GM23248 (cell line): ENCODE measurements at regions not wholly inside any gene's neighbourhood (a gene's known extent, or its start where the extent isn't known, plus 50 kb on each side); places are given as distances from the start of the nearest gene placed in this dataset.

Source experiments
- DNase-seq: peaks from one replicate; pipeline ENCODE4 v3.0.0-alpha.2; 2015
- H2AFZ ChIP-seq: fragments of 200-600 bp; sonication (generic); 2 replicates; pipeline ENCODE4 v1.6.1; 2016; ENCODE audit warnings: antibody characterized with exemption
- H3F3A ChIP-seq: fragments of 200-600 bp; sonication (generic); 2 replicates; pipeline ENCODE4 v1.6.1; 2016; ENCODE audit warnings: mild to moderate bottlenecking, antibody characterized with exemption, mixed run types; ENCODE audit not compliant: insufficient read depth
- H3K27ac ChIP-seq: fragments of 200-600 bp; sonication (generic); 2 replicates; pipeline ENCODE4 v1.5.1; 2016; ENCODE audit warnings: mild to moderate bottlenecking
- H3K27me3 ChIP-seq: fragments of 200-600 bp; sonication (generic); replicated peaks from 2 replicates; pipeline ENCODE4 v1.6.1; 2016; ENCODE audit warnings: mild to moderate bottlenecking; ENCODE audit not compliant: insufficient read depth
- H3K36me3 ChIP-seq: fragments of 200-600 bp; sonication (generic); 2 replicates; pipeline ENCODE4 v1.6.1; 2016; ENCODE audit warnings: low read depth, mild to moderate bottlenecking
- H3K4me1 ChIP-seq: fragments of 200-600 bp; sonication (generic); 2 replicates; pipeline ENCODE4 v1.6.1; 2016; ENCODE audit warnings: mild to moderate bottlenecking; ENCODE audit not compliant: insufficient read depth
- H3K4me2 ChIP-seq: fragments of 200-600 bp; sonication (generic); one replicate; pipeline ENCODE4 v1.6.1; 2016; ENCODE audit warnings: mild to moderate bottlenecking; ENCODE audit not compliant: unreplicated experiment
- H3K4me3 ChIP-seq: fragments of 200-600 bp; sonication (generic); 2 replicates; pipeline ENCODE4 v1.5.1; 2016; ENCODE audit warnings: mild to moderate bottlenecking
- H3K79me2 ChIP-seq: fragments of 200-600 bp; sonication (generic); 2 replicates; pipeline ENCODE4 v1.6.1; 2016; ENCODE audit warnings: mild to moderate bottlenecking; ENCODE audit not compliant: insufficient read depth
- H3K9ac ChIP-seq: fragments of 200-600 bp; sonication (generic); 2 replicates; pipeline ENCODE4 v1.6.1; 2016; ENCODE audit warnings: mild to moderate bottlenecking
- H3K9me2 ChIP-seq: fragments of 200-600 bp; sonication (generic); 2 replicates; pipeline ENCODE4 v1.6.1; 2016; ENCODE audit warnings: mixed run types, mild to moderate bottlenecking, moderate library complexity; ENCODE audit not compliant: insufficient read depth
- H3K9me3 ChIP-seq: fragments of 200-600 bp; sonication (generic); one replicate; pipeline ENCODE4 v1.6.1; 2017; ENCODE audit warnings: low read depth
- H4K20me1 ChIP-seq: fragments of 200-600 bp; sonication (generic); 2 replicates; pipeline ENCODE4 v1.6.0; 2016; ENCODE audit not compliant: insufficient read depth
- EZH2 ChIP-seq: fragments of 200-600 bp; sonication (generic); IDR thresholded peaks from 2 replicates; pipeline ENCODE4 v1.6.1; 2018; ENCODE audit warnings: antibody characterized with exemption, mild to moderate bottlenecking; ENCODE audit not compliant: insufficient read depth, poor library complexity, severe bottlenecking
- EZH2phosphoT487 ChIP-seq: fragments of 200-600 bp; sonication (generic); IDR thresholded peaks from 2 replicates; pipeline ENCODE4 v1.6.1; 2018; ENCODE audit warnings: antibody characterized with exemption, moderate library complexity, mild to moderate bottlenecking, low read depth; ENCODE audit not compliant: insufficient read depth
- WGBS, 2 experiments: methylation state at CpG; one replicate each; pipeline ENCODE4 v1.1.6; 2015 to 2017; ENCODE audit warnings: low lambda C conversion rate in 2 of 2, low coverage in 1 of 2; ENCODE audit errors: missing lambda C conversion rate in 2 of 2; 5-methylcytosine and 5-hydroxymethylcytosine counted together
- in situ Hi-C: fragments of 300-500 bp; cut with MboI; formaldehyde crosslinking; loops from 2 replicates; pipeline ENCODE4 v1.15.0; 2020

GRCh38 chr2:66960161-66960560 lies 437.0 kb upstream of the ETAA1 start:
- Histone ChIP-seq H3K9me3 (no peaks in the 10 kb centered on the region), H3F3A (no peaks in the 10 kb centered on the region), H3K27ac (no peak overlapping the region), H4K20me1 (no peaks in the 10 kb centered on the region), H3K4me2 (no peak overlapping the region), H3K4me1 (no peaks in the 10 kb centered on the region), H3K9me2 (no peaks in the 10 kb centered on the region), H3K36me3 (no peaks in the 10 kb centered on the region), H3K9ac (no peak overlapping the region), H3K4me3 (no peak overlapping the region), H3K27me3 (no peaks in the 10 kb centered on the region), H3K79me2 (no peaks in the 10 kb centered on the region), H2AFZ (no peak overlapping the region)
- no peak for TF ChIP-seq EZH2phosphoT487
- TF ChIP-seq EZH2: no peak
- in situ Hi-C loops: no loop called here
- WGBS, 2 experiments: 83 to 89% methylated on average over 7 of the region's 7 CpGs
- no peak for DNase-seq

- Histone ChIP-seq H3K9ac (no peak overlapping the region), H4K20me1 (no peaks in the 10 kb centered on the region), H3K9me2 (no peaks in the 10 kb centered on the region), H3F3A (no peaks in the 10 kb centered on the region), H3K4me3 (no peak overlapping the region), H3K36me3 (no peaks in the 10 kb centered on the region), H3K9me3 (no peaks in the 10 kb centered on the region), H2AFZ (no peak overlapping the region), H3K4me2 (no peak overlapping the region), H3K4me1 (no peaks in the 10 kb centered on the region), H3K27me3 (no peaks in the 10 kb centered on the region), H3K79me2 (no peaks in the 10 kb centered on the region), H3K27ac (no peak overlapping the region)
- TF ChIP-seq EZH2: no peak
- WGBS, 2 experiments: 28 to 36% methylated on average over 3 of the region's 3 CpGs
- DNase-seq: no peak
- in situ Hi-C loops: no loop called here
These were observed 434.4 kb upstream of the ETAA1 start for GRCh38 chr2:66962716-66963115.

- DNase-seq: no peak
- Histone ChIP-seq H2AFZ (no peak overlapping the region), H3K9me2 (no peaks in the 10 kb centered on the region), H3K36me3 (no peaks in the 10 kb centered on the region), H3K9me3 (no peaks in the 10 kb centered on the region), H3K27ac (no peak overlapping the region), H3K4me1 (no peaks in the 10 kb centered on the region), H4K20me1 (no peaks in the 10 kb centered on the region), H3K79me2 (no peaks in the 10 kb centered on the region), H3K4me2 (no peak overlapping the region), H3K9ac (no peak overlapping the region), H3F3A (no peaks in the 10 kb centered on the region), H3K4me3 (no peak overlapping the region), H3K27me3 (no peaks in the 10 kb centered on the region)
- 68 to 81% methylated on average over 3 of the region's 3 CpGs for WGBS, 2 experiments
- in situ Hi-C loops: no loop called here
- TF ChIP-seq EZH2phosphoT487 (no peak), EZH2 (no peak)
These were observed 430.5 kb upstream of the ETAA1 start for GRCh38 chr2:66966631-66967030.

- Histone ChIP-seq H3K27ac (no peak overlapping the region), H3K4me1 (no peaks in the 10 kb centered on the region), H3K27me3 (no peaks in the 10 kb centered on the region), H3K4me3 (no peak overlapping the region), H2AFZ (no peak overlapping the region), H3K36me3 (no peaks in the 10 kb centered on the region), H3K4me2 (no peak overlapping the region), H3F3A (no peaks in the 10 kb centered on the region), H3K9ac (no peak overlapping the region), H3K9me2 (no peaks in the 10 kb centered on the region), H4K20me1 (no peaks in the 10 kb centered on the region), H3K9me3 (no peaks in the 10 kb centered on the region), H3K79me2 (no peaks in the 10 kb centered on the region)
- in situ Hi-C loops: no loop called here
- TF ChIP-seq EZH2phosphoT487 (no peak), EZH2 (no peak)
- DNase-seq: no peak
- WGBS, 2 experiments: 63 to 69% methylated on average over 3 of the region's 3 CpGs
These were observed 428.2 kb upstream of the ETAA1 start for GRCh38 chr2:66968946-66969345.

- H3F3A ChIP-seq: no peaks in the 10 kb centered on the region
- no peaks in the 10 kb centered on the region for H3K9me3 ChIP-seq
- no peak overlapping the region for H3K9ac ChIP-seq
- H3K27ac ChIP-seq: no peak overlapping the region
- H3K79me2 ChIP-seq: no peaks in the 10 kb centered on the region
- no peak overlapping the region for H3K4me3 ChIP-seq
- H3K27me3 ChIP-seq: no peaks in the 10 kb centered on the region
- H4K20me1 ChIP-seq: no peaks in the 10 kb centered on the region
- 0 out of 2 replicates have a peak overlapping the region, but pooled peaks have one; percentile 1 for H2AFZ ChIP-seq
- 75 to 76% methylated on average over 2 of the region's 2 CpGs for WGBS, 2 experiments
- H3K4me1 ChIP-seq: peaks cover 6% of the 10 kb centered on the region; the same call in 1 of the 2 replicates
- no peak overlapping the region for H3K4me2 ChIP-seq
- no peak for DNase-seq
- no peaks in the 10 kb centered on the region for H3K36me3 ChIP-seq
- H3K9me2 ChIP-seq: no peaks in the 10 kb centered on the region
- in situ Hi-C loops: no loop called here
- no peak for TF ChIP-seq EZH2phosphoT487
- no peak for TF ChIP-seq EZH2
These were observed 416.1 kb upstream of the ETAA1 start for GRCh38 chr2:66981074-66981473.
